ENCODE measurements at regions not wholly inside any gene's neighbourhood (a gene's known extent, or its start where the extent isn't known, plus 50 kb on each side); places are given as distances from the start of the nearest gene placed in this dataset.

- H3K4me2 ChIP-seq (ENCODE audit: low read length) = no peak overlapping the region
- no peak overlapping the region for H2BK120ac ChIP-seq (ENCODE audit: low read depth, low read length)
- H3K56ac ChIP-seq (ENCODE audit: low read length) = no peak overlapping the region
- no peak overlapping the region for H3K27ac ChIP-seq (ENCODE audit: low read depth, low read length)
- H3K27me3 ChIP-seq (ENCODE audit: insufficient read depth, low read length, poor library complexity) = no peaks in the 10 kb centered on the region
- H3K79me2 ChIP-seq (ENCODE audit: control insufficient read depth, insufficient read depth, low read length) = no peaks in the 10 kb centered on the region
- no peak overlapping the region for H3K4me3 ChIP-seq (ENCODE audit: low read length)
- H4K5ac ChIP-seq (ENCODE audit: low read length) = no peak overlapping the region
- H2BK15ac ChIP-seq (replicated peaks; ENCODE audit: low read depth) = no peak overlapping the region
- no CpG with 5 or more reads among the region's 2 CpGs for WGBS (ENCODE audit: extremely low coverage, insufficient coverage, low lambda C conversion rate)
- no peak overlapping the region for H4K8ac ChIP-seq (ENCODE audit: low read depth, low read length)
- no peak for DNase-seq
- no peak overlapping the region for H3K18ac ChIP-seq (ENCODE audit: low read length)
- no peak overlapping the region for H3K23ac ChIP-seq (ENCODE audit: low read length)
- no peak overlapping the region for H2AK5ac ChIP-seq (ENCODE audit: low read length)
- no peak overlapping the region for H3K4ac ChIP-seq (ENCODE audit: low read depth, low read length)
- H3K9ac ChIP-seq (ENCODE audit: low read length) = no peak overlapping the region
- H2BK5ac ChIP-seq (ENCODE audit: low read length) = no peak overlapping the region
- H3K36me3 ChIP-seq (ENCODE audit: control insufficient read depth, insufficient read depth, low read length) = no peaks in the 10 kb centered on the region
- no peaks in the 10 kb centered on the region for H3K4me1 ChIP-seq (ENCODE audit: control insufficient read depth, low read depth, low read length)
- no peaks in the 10 kb centered on the region for H3K79me1 ChIP-seq (ENCODE audit: low read length)
These were observed 329.9 kb upstream of the VWC2 start for GRCh38 chr7:49443515-49443914.

- no CpG with 5 or more reads among the region's 16 CpGs for WGBS (ENCODE audit: extremely low coverage, insufficient coverage, low lambda C conversion rate)
- no peak overlapping the region for H3K4me3 ChIP-seq (ENCODE audit: low read length)
These were observed 320.0 kb upstream of the VWC2 start for GRCh38 chr7:49453486-49453885.

GRCh38 chr7:49479441-49479840 is 294.0 kb upstream of the VWC2 start:
- Histone ChIP-seq H3K18ac (ENCODE audit: low read length) (no peak overlapping the region), H3K4me3 (ENCODE audit: low read length) (no peak overlapping the region), H2BK120ac (ENCODE audit: low read depth, low read length) (no peak overlapping the region), H4K5ac (ENCODE audit: low read length) (no peak overlapping the region), H3K23ac (ENCODE audit: low read length) (no peak overlapping the region), H3K56ac (ENCODE audit: low read length) (no peak overlapping the region), H3K4ac (ENCODE audit: low read depth, low read length) (no peak overlapping the region), H3K27me3 (ENCODE audit: insufficient read depth, low read length, poor library complexity) (no peaks in the 10 kb centered on the region), H3K79me2 (ENCODE audit: control insufficient read depth, insufficient read depth, low read length) (no peaks in the 10 kb centered on the region), H2BK5ac (ENCODE audit: low read length) (no peak overlapping the region), H2BK15ac (replicated peaks; ENCODE audit: low read depth) (no peak overlapping the region), H3K4me2 (ENCODE audit: low read length) (no peak overlapping the region), H3K27ac (ENCODE audit: low read depth, low read length) (no peak overlapping the region), H3K4me1 (ENCODE audit: control insufficient read depth, low read depth, low read length) (no peaks in the 10 kb centered on the region), H3K36me3 (ENCODE audit: control insufficient read depth, insufficient read depth, low read length) (no peaks in the 10 kb centered on the region), H4K8ac (ENCODE audit: low read depth, low read length) (no peak overlapping the region), H2AK5ac (ENCODE audit: low read length) (no peak overlapping the region), H3K79me1 (ENCODE audit: low read length) (no peaks in the 10 kb centered on the region), H3K9ac (ENCODE audit: low read length) (no peak overlapping the region)
- 100% methylated on average over 1 of the region's 1 CpG for WGBS (ENCODE audit: extremely low coverage, insufficient coverage, low lambda C conversion rate)
- no peak for DNase-seq

More at GRCh38 chr7:49453486-49453885, 320.0 kb upstream of the VWC2 start:
- H4K8ac ChIP-seq (ENCODE audit: low read depth, low read length) = no peak overlapping the region
- H3K9ac ChIP-seq (ENCODE audit: low read length) = no peak overlapping the region
- no peak overlapping the region for H2BK15ac ChIP-seq (replicated peaks; ENCODE audit: low read depth)
- DNase-seq = no peak
- no peaks in the 10 kb centered on the region for H3K4me1 ChIP-seq (ENCODE audit: control insufficient read depth, low read depth, low read length)
- no peak overlapping the region for H3K23ac ChIP-seq (ENCODE audit: low read length)
- no peak overlapping the region for H3K4me2 ChIP-seq (ENCODE audit: low read length)
- H3K36me3 ChIP-seq (ENCODE audit: control insufficient read depth, insufficient read depth, low read length) = no peaks in the 10 kb centered on the region
- H3K79me2 ChIP-seq (ENCODE audit: control insufficient read depth, insufficient read depth, low read length) = no peaks in the 10 kb centered on the region
- H3K18ac ChIP-seq (ENCODE audit: low read length) = no peak overlapping the region
- no peak overlapping the region for H3K27ac ChIP-seq (ENCODE audit: low read depth, low read length)
- H2AK5ac ChIP-seq (ENCODE audit: low read length) = no peak overlapping the region
- H3K27me3 ChIP-seq (ENCODE audit: insufficient read depth, low read length, poor library complexity) = no peaks in the 10 kb centered on the region
- H3K56ac ChIP-seq (ENCODE audit: low read length) = no peak overlapping the region
- H4K5ac ChIP-seq (ENCODE audit: low read length) = no peak overlapping the region
- H3K4ac ChIP-seq (ENCODE audit: low read depth, low read length) = no peak overlapping the region
- no peak overlapping the region for H2BK120ac ChIP-seq (ENCODE audit: low read depth, low read length)
- H2BK5ac ChIP-seq (ENCODE audit: low read length) = no peak overlapping the region
- no peaks in the 10 kb centered on the region for H3K79me1 ChIP-seq (ENCODE audit: low read length)

- WGBS (ENCODE audit: extremely low coverage, insufficient coverage, low lambda C conversion rate) = no CpG with 5 or more reads among the region's 4 CpGs
- H4K5ac ChIP-seq (ENCODE audit: low read length) = no peak overlapping the region
These were observed 293.4 kb upstream of the VWC2 start for GRCh38 chr7:49479936-49480544.

GRCh38 chr7:49481075-49481474 is 292.4 kb upstream of the VWC2 start:
- Histone ChIP-seq H3K27me3 (ENCODE audit: insufficient read depth, low read length, poor library complexity) (no peaks in the 10 kb centered on the region), H3K56ac (ENCODE audit: low read length) (no peak overlapping the region), H3K4me1 (ENCODE audit: control insufficient read depth, low read depth, low read length) (no peaks in the 10 kb centered on the region), H3K18ac (ENCODE audit: low read length) (no peak overlapping the region), H3K36me3 (ENCODE audit: control insufficient read depth, insufficient read depth, low read length) (no peaks in the 10 kb centered on the region), H3K4ac (ENCODE audit: low read depth, low read length) (no peak overlapping the region), H4K8ac (ENCODE audit: low read depth, low read length) (no peak overlapping the region), H3K4me3 (ENCODE audit: low read length) (no peak overlapping the region), H3K9ac (ENCODE audit: low read length) (no peak overlapping the region), H2BK120ac (ENCODE audit: low read depth, low read length) (no peak overlapping the region), H2BK15ac (replicated peaks; ENCODE audit: low read depth) (no peak overlapping the region), H3K23ac (ENCODE audit: low read length) (no peak overlapping the region), H2BK5ac (ENCODE audit: low read length) (no peak overlapping the region), H2AK5ac (ENCODE audit: low read length) (no peak overlapping the region), H3K4me2 (ENCODE audit: low read length) (no peak overlapping the region), H3K79me2 (ENCODE audit: control insufficient read depth, insufficient read depth, low read length) (no peaks in the 10 kb centered on the region), H3K79me1 (ENCODE audit: low read length) (no peaks in the 10 kb centered on the region), H4K5ac (ENCODE audit: low read length) (no peak overlapping the region), H3K27ac (ENCODE audit: low read depth, low read length) (no peak overlapping the region)
- no peak for DNase-seq
- WGBS (ENCODE audit: extremely low coverage, insufficient coverage, low lambda C conversion rate) = no CpG with 5 or more reads among the region's 1 CpG

More at GRCh38 chr7:49479936-49480544, 293.4 kb upstream of the VWC2 start:
- no peak overlapping the region for H3K56ac ChIP-seq (ENCODE audit: low read length)
- H2BK5ac ChIP-seq (ENCODE audit: low read length) = no peak overlapping the region
- no peak overlapping the region for H3K23ac ChIP-seq (ENCODE audit: low read length)
- H3K4me1 ChIP-seq (ENCODE audit: control insufficient read depth, low read depth, low read length) = no peaks in the 10 kb centered on the region
- H3K27ac ChIP-seq (ENCODE audit: low read depth, low read length) = no peak overlapping the region
- no peak overlapping the region for H2BK120ac ChIP-seq (ENCODE audit: low read depth, low read length)
- no peak overlapping the region for H3K9ac ChIP-seq (ENCODE audit: low read length)
- H4K8ac ChIP-seq (ENCODE audit: low read depth, low read length) = no peak overlapping the region
- H3K4me2 ChIP-seq (ENCODE audit: low read length) = no peak overlapping the region
- no peaks in the 10 kb centered on the region for H3K79me1 ChIP-seq (ENCODE audit: low read length)
- H3K36me3 ChIP-seq (ENCODE audit: control insufficient read depth, insufficient read depth, low read length) = no peaks in the 10 kb centered on the region
- no peaks in the 10 kb centered on the region for H3K79me2 ChIP-seq (ENCODE audit: control insufficient read depth, insufficient read depth, low read length)
- no peak overlapping the region for H3K4ac ChIP-seq (ENCODE audit: low read depth, low read length)
- no peaks in the 10 kb centered on the region for H3K27me3 ChIP-seq (ENCODE audit: insufficient read depth, low read length, poor library complexity)
- no peak overlapping the region for H3K4me3 ChIP-seq (ENCODE audit: low read length)
- DNase-seq = peak; percentile 1
- no peak overlapping the region for H2AK5ac ChIP-seq (ENCODE audit: low read length)
- H3K18ac ChIP-seq (ENCODE audit: low read length) = no peak overlapping the region
- H2BK15ac ChIP-seq (replicated peaks; ENCODE audit: low read depth) = no peak overlapping the region

GRCh38 chr7:49483142-49483541 is 290.3 kb upstream of the VWC2 start:
- Histone ChIP-seq H4K8ac (ENCODE audit: low read depth, low read length) (no peak overlapping the region), H3K79me2 (ENCODE audit: control insufficient read depth, insufficient read depth, low read length) (no peaks in the 10 kb centered on the region), H3K18ac (ENCODE audit: low read length) (no peak overlapping the region), H3K36me3 (ENCODE audit: control insufficient read depth, insufficient read depth, low read length) (no peaks in the 10 kb centered on the region), H2BK120ac (ENCODE audit: low read depth, low read length) (no peak overlapping the region), H3K4me3 (ENCODE audit: low read length) (no peak overlapping the region), H2AK5ac (ENCODE audit: low read length) (no peak overlapping the region), H3K79me1 (ENCODE audit: low read length) (no peaks in the 10 kb centered on the region), H3K4ac (ENCODE audit: low read depth, low read length) (no peak overlapping the region), H3K23ac (ENCODE audit: low read length) (no peak overlapping the region), H3K27ac (ENCODE audit: low read depth, low read length) (no peak overlapping the region), H3K27me3 (ENCODE audit: insufficient read depth, low read length, poor library complexity) (no peaks in the 10 kb centered on the region), H3K4me1 (ENCODE audit: control insufficient read depth, low read depth, low read length) (peaks cover 3% of the 10 kb centered on the region), H2BK15ac (replicated peaks; ENCODE audit: low read depth) (no peak overlapping the region), H3K56ac (ENCODE audit: low read length) (no peak overlapping the region), H2BK5ac (ENCODE audit: low read length) (no peak overlapping the region), H3K4me2 (ENCODE audit: low read length) (no peak overlapping the region), H4K5ac (ENCODE audit: low read length) (no peak overlapping the region), H3K9ac (ENCODE audit: low read length) (no peak overlapping the region)
- no CpG with 5 or more reads among the region's 2 CpGs for WGBS (ENCODE audit: extremely low coverage, insufficient coverage, low lambda C conversion rate)
- peak; percentile 61 for DNase-seq

All from mesendoderm (in vitro differentiated cells).